Stimulated activated CD4-positive, alpha-beta T cell treated with anti-CD3 and anti-CD28 coated beads, Interleukin-15, amount 100 ng/mL, for 48 hours (primary cell): ENCODE measurements at regions not wholly inside any gene's neighbourhood (a gene's known extent, or its start where the extent isn't known, plus 50 kb on each side); places are given as distances from the start of the nearest gene placed in this dataset.
"Not testable (repeated sequence)": the region's sequence is repeated elsewhere in the genome, so short reads cannot be mapped to it uniquely, and the experiment has no call there.

Experiments
- DNase-seq, 2 donors: peaks; one replicate each; pipeline ENCODE4 v3.0.0-alpha.2; 2020; ENCODE audit warnings: low read depth in 2 of 2

DNA sequence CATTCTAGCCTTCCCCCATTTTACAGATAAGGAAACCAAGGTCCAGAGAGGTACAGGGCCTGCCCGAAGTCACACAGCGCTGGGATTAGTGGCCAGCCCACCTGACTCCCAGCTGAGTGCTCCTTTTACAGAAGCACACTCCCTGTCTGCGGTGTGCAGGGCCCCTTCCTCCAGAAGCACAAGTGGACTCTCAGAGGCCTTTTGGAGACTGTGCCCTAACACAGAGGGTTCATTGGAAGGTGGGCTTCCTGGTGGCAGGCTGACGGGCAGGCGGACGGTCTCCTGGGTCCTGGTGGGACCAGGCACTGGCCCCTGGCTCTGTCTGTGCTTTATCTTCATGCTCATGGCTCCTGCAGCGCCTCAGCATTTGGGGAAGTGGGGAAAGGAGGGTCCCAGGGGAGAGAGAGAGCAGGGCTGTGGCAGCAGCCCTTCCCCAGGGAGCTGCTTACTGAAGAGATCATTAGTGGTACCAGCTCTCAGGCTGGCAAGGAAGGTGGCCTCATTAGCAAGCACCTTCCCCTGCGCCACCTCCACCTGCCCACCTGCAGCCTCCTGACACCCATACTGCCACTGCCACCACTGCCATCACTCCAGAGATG, 83.1 kb upstream of the GOLGA6L4 start:
- DNase-seq = not testable (repeated sequence)

DNA sequence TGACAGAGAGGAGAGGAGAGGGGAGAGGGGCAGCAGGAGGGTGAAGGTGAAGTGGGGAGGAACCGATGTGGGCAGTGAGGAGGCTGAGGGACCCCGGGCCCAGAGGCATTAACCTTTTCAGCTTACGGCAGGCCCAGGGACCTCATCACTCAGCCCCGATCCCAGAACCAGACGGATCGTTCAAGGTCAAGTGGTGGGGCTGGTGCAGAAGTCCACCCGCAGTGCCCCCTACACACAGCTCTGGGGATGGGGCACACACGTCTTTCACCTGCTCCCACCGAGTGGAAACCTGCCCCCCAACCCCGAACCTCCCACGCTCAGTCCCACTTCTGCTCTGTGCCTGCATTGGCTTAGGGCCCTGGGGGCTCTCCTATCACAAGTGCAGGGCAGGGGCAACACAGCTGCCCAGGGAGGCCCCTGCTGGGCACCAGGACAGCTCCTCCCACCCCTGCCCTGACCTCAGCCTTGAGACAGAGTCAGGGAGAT, 81.9 kb upstream of the GOLGA6L4 start:
- not testable (repeated sequence) for DNase-seq

DNA sequence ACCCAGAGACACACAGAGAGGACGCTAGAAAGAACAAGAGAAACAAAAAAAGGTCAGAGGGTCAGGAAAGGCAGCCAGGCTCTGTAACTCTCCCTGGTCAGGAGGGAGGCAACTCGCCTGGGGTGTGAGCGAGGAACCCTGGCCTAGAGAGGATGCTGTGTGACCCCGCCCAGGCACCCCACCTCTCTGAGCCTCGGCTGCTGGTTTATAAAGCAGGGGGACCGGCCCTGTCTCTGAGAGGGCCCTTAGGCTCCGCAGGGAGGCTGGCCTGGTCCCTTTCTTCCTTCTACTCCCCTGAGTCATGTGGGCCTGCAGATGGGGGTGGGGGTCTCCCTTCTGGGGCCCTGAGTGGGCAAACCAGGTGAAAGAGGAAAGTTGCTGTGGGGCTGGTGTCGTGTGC, 81.3 kb upstream of the GOLGA6L4 start:
- DNase-seq = not testable (repeated sequence)

DNA sequence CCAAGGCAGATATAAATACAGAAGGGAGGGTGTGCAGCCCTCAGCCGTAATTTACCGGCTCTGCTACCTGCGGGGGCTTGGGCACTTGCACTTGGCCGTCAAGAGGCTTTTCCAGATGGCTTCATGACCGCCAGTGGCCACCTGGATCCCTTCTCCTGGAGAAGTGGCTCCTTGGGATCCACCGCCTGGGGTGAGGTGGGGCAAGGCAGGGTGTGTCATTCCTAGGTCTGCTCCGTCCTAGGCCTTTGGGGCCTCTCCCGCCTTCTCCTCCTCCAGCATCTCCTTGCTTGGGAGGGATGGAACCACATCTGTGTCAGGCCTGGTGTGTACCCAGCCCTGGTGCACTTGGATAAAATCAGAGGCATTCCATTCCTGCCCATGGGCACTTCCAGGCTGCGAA, 80.8 kb upstream of the GOLGA6L4 start:
- DNase-seq = not testable (repeated sequence)

DNA sequence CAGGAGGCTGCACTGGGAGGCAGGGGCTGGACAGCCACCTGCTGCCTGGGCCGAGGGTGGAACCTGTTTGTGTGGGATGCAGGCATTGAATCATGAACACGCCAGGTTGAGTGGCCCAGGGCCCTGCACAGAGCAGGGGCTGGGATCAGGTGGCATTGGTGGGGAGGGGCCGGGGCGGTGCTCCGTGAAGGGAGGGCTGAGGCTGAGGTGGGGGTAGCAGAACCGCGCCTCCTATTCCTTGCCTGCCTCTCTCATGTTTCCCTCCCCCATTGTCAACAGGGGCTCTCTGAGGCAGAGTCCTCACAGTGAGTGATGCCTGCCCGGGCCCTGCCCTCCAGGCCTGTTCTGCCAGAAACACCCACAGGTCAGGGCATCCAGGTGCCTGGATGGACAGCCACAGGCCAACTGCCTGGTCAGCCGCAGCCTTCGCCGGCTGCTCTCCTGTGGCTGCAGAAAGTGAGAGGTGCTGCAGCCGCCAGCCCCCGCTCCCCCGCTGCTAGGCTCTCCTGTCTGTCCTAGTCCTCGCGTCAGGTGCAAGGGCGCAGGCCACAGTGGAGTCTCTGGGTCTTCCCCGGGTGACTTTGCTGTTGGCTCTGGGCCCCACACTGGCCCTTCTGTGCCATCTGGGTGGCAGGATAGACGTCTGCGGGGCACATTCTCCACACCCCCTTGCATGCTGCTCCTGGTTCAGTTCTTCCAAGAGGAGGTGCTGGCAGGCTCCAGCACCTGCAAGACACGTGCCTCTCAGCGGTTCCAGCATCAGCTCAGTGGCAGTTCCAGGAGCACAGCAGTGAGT, 79.6 kb upstream of the GOLGA6L4 start:
- not testable (repeated sequence) for DNase-seq

DNA sequence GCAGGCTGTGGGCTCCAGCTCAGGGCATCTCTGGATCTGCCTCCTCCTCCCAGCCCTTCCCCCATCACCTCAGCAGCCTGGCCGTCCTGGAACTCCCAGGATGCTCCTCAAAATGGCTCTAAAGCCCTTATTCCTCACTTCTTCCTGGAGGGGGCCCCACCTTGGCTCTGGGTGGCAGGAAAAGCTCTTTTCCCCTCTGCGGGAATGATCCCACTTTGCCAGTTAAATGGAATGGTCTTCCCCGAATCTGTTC, 79.1 kb upstream of the GOLGA6L4 start:
- DNase-seq = not testable (repeated sequence)

DNA sequence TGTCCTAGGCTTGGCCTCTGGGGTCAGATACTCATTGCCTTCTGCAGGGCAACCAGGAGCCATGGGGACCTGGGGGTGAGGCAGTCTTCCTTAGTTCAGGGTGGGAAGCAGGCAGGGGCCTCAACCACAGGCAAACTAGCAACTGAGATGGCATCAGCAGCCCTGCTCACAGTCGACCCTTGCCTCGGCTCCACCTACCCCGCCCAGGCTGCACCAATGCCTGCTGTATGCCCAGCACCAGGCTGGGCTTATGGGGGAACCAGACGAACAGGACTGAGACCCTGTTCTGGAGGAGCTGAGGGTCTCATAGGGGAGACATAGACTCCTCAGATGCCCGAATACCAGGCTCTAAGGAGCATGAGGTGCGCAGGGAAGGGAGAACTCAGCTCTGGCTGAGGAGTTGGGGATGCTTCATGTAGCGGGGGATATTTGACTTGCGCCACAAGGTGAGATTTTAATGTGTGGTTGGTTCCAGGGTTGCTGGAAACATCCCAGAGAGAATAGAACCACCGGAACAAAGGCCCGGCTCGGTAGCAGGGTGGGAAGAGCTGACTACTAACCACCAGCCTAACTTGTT, 78.4 kb upstream of the GOLGA6L4 start:
- not testable (repeated sequence) for DNase-seq

DNA sequence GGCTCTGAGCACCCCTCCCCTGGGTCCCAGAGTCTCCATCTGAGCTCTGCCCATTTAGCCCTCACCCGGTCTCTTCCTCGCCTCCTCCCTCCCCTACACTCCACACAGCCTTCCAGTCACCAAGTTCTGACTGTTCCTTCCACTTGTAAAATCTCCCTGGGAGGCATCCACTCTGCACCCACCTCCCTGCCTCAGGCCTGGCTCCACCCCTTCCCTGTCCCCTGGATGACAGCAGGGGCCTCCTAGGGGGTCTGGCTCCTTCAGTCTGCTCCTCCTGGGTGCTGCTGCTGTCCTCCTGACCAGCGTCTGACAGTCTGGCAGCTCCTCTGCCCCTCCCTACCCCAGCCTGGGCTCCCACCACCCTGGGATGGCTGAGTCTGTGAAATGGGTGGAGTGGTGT, 77.7 kb upstream of the GOLGA6L4 start:
- not testable (repeated sequence) for DNase-seq

DNA sequence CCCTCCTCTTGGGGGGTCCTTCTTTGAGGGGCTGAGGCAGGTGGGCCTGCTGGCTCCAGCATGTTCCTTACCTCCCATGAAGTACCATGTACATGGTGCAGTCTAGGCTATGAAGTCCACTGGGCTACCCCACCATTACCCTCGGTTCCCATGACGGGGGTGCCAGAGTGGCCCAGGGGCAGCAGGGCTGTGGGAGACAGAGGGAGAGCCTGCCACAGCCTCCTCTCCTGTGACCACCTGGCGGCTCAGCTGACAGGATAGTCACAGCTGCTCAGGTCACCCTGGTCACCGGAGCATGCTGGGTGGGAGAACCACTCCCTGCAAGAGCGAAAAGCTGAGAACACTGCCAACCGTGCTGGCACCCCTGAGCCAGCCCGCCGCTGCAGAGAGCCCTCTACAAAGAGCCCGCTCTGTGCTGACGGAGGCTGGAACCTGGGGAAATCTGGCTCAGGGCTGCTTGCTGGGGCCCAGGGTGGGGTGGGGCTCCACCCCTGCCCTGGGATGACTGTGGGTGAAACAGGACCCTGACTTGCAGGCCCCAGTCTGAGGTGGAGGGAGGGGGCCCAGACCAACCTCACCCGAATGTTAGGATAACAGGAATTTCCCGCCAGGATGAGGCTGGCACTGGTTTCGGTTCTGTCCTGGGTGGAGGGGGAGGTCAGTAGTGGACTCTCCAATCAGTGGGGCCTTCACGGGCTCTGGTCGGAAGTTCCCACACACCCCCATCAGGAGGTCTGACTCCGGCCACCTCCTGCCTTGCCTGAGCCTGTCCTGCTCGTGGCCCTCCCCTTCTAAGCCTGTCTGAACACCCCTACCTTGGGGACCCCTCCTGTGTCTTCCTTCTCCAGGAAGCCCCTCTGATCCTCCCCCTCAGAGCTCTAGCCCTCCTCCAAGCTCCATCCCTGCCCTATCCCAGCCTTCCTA, 76.0 kb upstream of the GOLGA6L4 start:
- not testable (repeated sequence) for DNase-seq

DNA sequence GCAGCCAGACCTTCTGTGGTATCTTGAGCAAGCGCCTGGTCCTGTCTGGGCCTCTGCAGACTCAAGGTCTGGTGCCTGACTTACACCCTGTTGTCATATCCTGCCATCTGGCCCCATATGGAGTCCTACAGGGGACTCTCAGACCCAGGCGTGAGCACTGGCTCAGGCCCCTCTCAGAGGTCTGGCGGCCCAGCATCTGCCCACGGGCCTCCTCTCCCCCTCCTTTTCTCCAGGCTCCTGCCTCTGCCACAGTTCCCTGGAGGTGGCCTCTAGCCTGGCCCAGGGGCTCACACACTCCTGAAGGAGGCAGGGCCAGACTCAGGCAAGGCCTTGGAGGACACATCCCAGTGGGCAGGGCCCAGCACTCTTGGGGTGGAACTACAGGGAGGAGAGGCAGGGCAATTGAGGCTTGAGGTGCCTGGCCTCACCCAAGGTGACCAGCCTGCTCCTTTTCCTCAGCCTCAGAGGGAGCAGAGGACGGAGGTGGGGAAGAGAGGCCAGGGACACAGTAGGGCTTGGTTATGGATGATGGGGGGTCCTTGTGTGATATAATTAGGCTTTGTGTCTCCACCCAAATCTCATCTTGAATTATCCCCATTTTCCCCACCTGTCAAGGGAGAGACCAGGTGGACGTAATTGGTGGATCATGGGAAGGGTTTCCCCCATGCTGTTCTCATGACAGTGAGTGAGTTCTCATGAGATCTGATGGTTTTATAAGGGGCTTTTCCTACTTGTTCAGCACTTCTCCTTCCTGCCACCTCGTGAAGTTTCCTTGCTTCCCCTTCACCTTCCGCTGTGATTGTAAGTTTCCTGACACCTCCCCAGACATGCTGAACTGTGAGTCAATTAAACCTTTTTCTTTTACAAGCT, 70.9 kb upstream of the GOLGA6L4 start:
- DNase-seq = not testable (repeated sequence)

DNA sequence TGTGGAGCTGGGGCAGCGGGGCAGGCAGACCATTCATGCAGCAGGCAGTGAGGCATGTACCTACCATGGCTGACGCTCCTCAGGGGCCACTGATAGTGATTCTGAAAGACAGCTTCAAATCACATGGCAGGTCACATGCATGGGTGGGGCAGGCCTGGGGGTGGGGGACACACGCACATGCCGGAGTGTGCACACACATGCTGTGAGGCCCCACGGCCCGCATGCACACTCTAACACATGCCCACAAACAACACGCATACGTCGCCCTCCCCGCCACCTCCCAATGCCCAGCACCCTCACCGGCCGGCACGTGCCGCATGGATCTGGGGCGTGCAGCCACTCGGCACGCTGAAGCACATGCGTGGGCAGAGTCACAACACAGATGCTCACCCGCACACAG, 65.5 kb upstream of the GOLGA6L4 start:
- DNase-seq = not testable (repeated sequence)

DNA sequence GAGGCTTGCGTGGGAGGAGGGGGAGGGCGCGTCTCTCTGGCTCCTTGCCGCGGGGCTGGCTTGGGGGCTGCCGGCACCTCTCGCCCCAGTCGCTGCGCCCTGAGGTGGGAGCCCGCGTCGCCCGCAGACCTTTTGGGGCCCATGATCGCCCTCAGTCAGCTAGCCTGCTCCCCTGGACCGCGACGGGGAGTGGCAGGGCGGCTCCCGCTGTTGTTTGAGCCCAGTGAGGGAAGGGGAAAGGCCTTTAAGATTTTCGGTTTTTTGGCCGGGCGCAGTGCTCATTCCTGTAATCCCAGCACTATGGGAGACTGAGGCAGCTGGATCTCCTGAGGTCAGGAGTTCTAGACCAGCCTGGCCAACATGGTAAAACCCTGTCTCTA, 62.4 kb upstream of the GOLGA6L4 start:
- DNase-seq = not testable (repeated sequence)
